ENCODE measurements at regions not wholly inside any gene's neighbourhood (a gene's known extent, or its start where the extent isn't known, plus 50 kb on each side); places are given as distances from the start of the nearest gene placed in this dataset.

GRCh38 chr11:127656116-127656836 is 655.7 kb upstream of the KIRREL3 start:
- Histone ChIP-seq H3K9me3 (replicated peaks in 1 of 11) (peaks cover 3 to 18% (median 7%) of the 10 kb centered on the region in 11 experiments; a peak in 16 of 22 replicates), H3K27me3 (no peaks in the 10 kb centered on the region), H3K4me1 (no peaks in the 10 kb centered on the region), H3K4me2 (no peak overlapping the region), H3K36me3 (no peaks in the 10 kb centered on the region), H4K20me1 (no peaks in the 10 kb centered on the region), H3K9ac (no peak overlapping the region), H3K27ac (no peak overlapping the region), H3K4me3 (no peak overlapping the region)
- no peak for TF ChIP-seq Cebpa-rat (IDR thresholded peaks at IDR 0.05)

GRCh38 chr11:127653076-127653475 is 652.5 kb upstream of the KIRREL3 start:
- Histone ChIP-seq H3K9ac (no peak overlapping the region), H3K4me3 (no peak overlapping the region), H4K20me1 (no peaks in the 10 kb centered on the region), H3K27ac (no peak overlapping the region), H3K4me2 (no peak overlapping the region), H3K9me3 (replicated peaks in 1 of 11) (peaks cover 0 to 6% (median 0%) of the 10 kb centered on the region in 11 experiments; a peak in 2 of 22 replicates), H3K4me1 (no peaks in the 10 kb centered on the region), H3K27me3 (no peaks in the 10 kb centered on the region), H3K36me3 (no peaks in the 10 kb centered on the region)
- no peak for TF ChIP-seq Cebpa-rat (IDR thresholded peaks at IDR 0.05)

- Histone ChIP-seq H3K27ac (no peak overlapping the region), H3K27me3 (no peaks in the 10 kb centered on the region), H4K20me1 (no peaks in the 10 kb centered on the region), H3K4me1 (no peaks in the 10 kb centered on the region), H3K9me3 (replicated peaks in 1 of 11) (no peaks in the 10 kb centered on the region), H3K4me2 (no peak overlapping the region), H3K4me3 (no peak overlapping the region), H3K9ac (no peak overlapping the region), H3K36me3 (no peaks in the 10 kb centered on the region)
- TF ChIP-seq Cebpa-rat (IDR thresholded peaks at IDR 0.05) = no peak
Measured at GRCh38 chr11:127651888-127652221, 651.3 kb upstream of the KIRREL3 start.

DNA sequence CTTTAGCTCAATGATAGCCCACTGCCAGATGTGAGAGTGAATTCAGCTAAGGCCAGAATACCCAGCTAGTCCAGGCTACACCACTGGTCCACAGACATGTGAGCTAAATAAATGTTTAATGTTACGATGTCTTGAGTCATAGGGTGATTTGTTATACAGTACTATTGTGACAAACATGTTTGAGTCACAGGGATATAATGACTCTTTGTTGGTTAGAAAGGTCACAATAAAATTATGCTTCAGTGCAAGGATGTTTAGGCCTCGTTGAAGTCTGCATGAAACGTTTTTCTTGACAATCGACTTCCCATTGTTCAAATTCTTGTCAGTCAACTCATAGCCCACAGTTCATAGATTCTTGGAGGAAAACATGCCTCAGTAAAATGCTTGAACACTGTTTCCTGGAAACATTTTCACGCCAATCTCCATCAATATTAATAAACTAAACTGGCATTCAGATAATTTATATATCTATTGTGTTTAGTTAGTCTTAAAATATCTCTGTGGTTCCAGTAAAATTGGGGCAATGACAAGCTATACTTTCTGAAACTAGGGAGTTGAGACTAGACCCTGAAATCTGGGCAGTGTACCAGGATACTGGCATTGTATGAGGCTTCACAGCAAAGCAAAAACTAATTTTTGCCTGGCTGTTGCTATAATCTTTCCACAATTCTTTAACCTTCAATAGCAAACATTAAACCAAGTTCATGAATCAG is 650.8 kb upstream of the KIRREL3 start:
- H3K9me3 ChIP-seq (replicated peaks in 1 of 11) = no peaks in the 10 kb centered on the region
- H3K9ac ChIP-seq = no peak overlapping the region
- H3K27me3 ChIP-seq = no peaks in the 10 kb centered on the region
- H3K4me3 ChIP-seq = no peak overlapping the region
- H3K4me2 ChIP-seq = no peak overlapping the region
- H3K36me3 ChIP-seq = no peaks in the 10 kb centered on the region
- TF ChIP-seq Cebpa-rat (IDR thresholded peaks at IDR 0.05) = no peak
- H3K4me1 ChIP-seq = no peaks in the 10 kb centered on the region
- H3K27ac ChIP-seq = no peak overlapping the region
- no peaks in the 10 kb centered on the region for H4K20me1 ChIP-seq

- Histone ChIP-seq H3K27ac (no peak overlapping the region), H3K4me1 (no peaks in the 10 kb centered on the region), H3K9ac (no peak overlapping the region), H4K20me1 (no peaks in the 10 kb centered on the region), H3K4me2 (no peak overlapping the region), H3K9me3 (replicated peaks in 1 of 11) (no peaks in the 10 kb centered on the region), H3K27me3 (no peaks in the 10 kb centered on the region), H3K4me3 (no peak overlapping the region), H3K36me3 (no peaks in the 10 kb centered on the region)
- no peak for TF ChIP-seq Cebpa-rat (IDR thresholded peaks at IDR 0.05)
Measured at GRCh38 chr11:127649958-127650357, 649.4 kb upstream of the KIRREL3 start.

GRCh38 chr11:127649071-127649470 is 648.5 kb upstream of the KIRREL3 start:
- Histone ChIP-seq H3K9ac (no peak overlapping the region), H3K4me3 (no peak overlapping the region), H3K9me3 (replicated peaks in 1 of 11) (no peaks in the 10 kb centered on the region), H3K27me3 (no peaks in the 10 kb centered on the region), H4K20me1 (no peaks in the 10 kb centered on the region), H3K36me3 (no peaks in the 10 kb centered on the region), H3K4me1 (no peaks in the 10 kb centered on the region), H3K4me2 (no peak overlapping the region), H3K27ac (no peak overlapping the region)
- no peak for TF ChIP-seq Cebpa-rat (IDR thresholded peaks at IDR 0.05)

- Histone ChIP-seq H3K4me2 (no peak overlapping the region), H3K4me3 (no peak overlapping the region), H3K36me3 (no peaks in the 10 kb centered on the region), H3K4me1 (no peaks in the 10 kb centered on the region), H3K9me3 (replicated peaks in 1 of 11) (no peaks in the 10 kb centered on the region), H4K20me1 (no peaks in the 10 kb centered on the region), H3K9ac (no peak overlapping the region), H3K27ac (no peak overlapping the region), H3K27me3 (no peaks in the 10 kb centered on the region)
- TF ChIP-seq Cebpa-rat (IDR thresholded peaks at IDR 0.05) = no peak
Measured at GRCh38 chr11:127648583-127648982, 648.0 kb upstream of the KIRREL3 start.

DNA sequence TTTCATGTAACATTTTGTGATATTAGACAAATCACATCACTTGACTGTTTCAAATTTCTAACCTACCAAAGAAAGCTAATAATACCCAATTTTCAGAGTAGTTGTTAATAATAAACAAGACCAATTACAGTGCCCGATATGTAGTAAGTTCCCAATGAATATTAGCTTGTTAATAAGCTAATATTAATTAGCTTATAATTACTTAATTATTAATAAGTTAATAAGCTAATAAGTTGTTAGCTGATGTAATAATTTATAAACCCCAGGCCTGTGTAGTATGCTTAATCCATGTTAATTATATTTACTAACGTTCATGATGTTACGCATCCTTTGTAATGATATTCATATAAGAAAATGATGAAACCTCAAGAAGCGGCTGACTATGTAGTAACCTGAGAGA is 643.8 kb upstream of the KIRREL3 start:
- no peak overlapping the region for H3K27ac ChIP-seq
- no peaks in the 10 kb centered on the region for H3K36me3 ChIP-seq
- no peak overlapping the region for H3K9ac ChIP-seq
- TF ChIP-seq Cebpa-rat (IDR thresholded peaks at IDR 0.05) = no peak
- H3K4me3 ChIP-seq = no peak overlapping the region
- no peaks in the 10 kb centered on the region for H3K27me3 ChIP-seq
- H3K4me2 ChIP-seq = no peak overlapping the region
- H4K20me1 ChIP-seq = no peaks in the 10 kb centered on the region
- H3K9me3 ChIP-seq (replicated peaks in 1 of 11) = no peaks in the 10 kb centered on the region
- H3K4me1 ChIP-seq = peaks cover 0 to 27% (median 0%) of the 10 kb centered on the region in 10 experiments; a peak in 6 of 20 replicates

- no peaks in the 10 kb centered on the region for H3K27me3 ChIP-seq
- no peaks in the 10 kb centered on the region for H3K9me3 ChIP-seq (replicated peaks in 1 of 11)
- H3K9ac ChIP-seq = no peak overlapping the region
- H3K27ac ChIP-seq = no peak overlapping the region
- H3K36me3 ChIP-seq = no peaks in the 10 kb centered on the region
- H3K4me3 ChIP-seq = no peak overlapping the region
- TF ChIP-seq Cebpa-rat (IDR thresholded peaks at IDR 0.05) = no peak
- H3K4me1 ChIP-seq = peaks cover 0 to 29% (median 0%) of the 10 kb centered on the region in 10 experiments; a peak in 6 of 20 replicates
- no peaks in the 10 kb centered on the region for H4K20me1 ChIP-seq
- no peak overlapping the region for H3K4me2 ChIP-seq
Measured at GRCh38 chr11:127643268-127644058, 642.9 kb upstream of the KIRREL3 start.
